ENCODE measurements at regions not wholly inside any gene's neighbourhood (a gene's known extent, or its start where the extent isn't known, plus 50 kb on each side); places are given as distances from the start of the nearest gene placed in this dataset.
A peak's percentile ranks its signal among the peaks of the same experiment; 100 is the strongest.
"Not testable (repeated sequence)": the region's sequence is repeated elsewhere in the genome, so short reads cannot be mapped to it uniquely, and the experiment has no call there.

DNA sequence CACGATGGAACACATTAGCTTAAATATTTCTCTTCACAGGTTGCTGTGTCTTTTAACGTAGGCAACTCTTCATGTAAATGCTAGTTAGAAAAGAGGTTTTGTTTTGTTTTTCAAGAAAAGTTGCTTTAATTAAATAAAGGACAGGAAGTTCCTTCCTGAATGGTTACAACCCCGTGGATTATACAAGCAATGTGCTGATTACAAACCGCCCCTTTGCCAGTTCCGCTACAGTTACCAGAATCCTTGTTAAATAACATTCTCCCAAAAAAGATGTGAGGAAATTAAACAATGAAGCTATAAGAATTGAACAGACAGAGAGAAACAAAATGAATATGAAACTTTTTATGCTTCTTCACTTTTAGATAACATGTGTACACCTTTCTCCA is 75.1 kb downstream of the LYZL2 start:
- no peaks in the 10 kb centered on the region for H3K79me1 ChIP-seq (ENCODE audit: low read length)
- peak overlapping the region; percentile 6 for H3K27ac ChIP-seq (ENCODE audit: low read depth, low read length)
- H4K8ac ChIP-seq (ENCODE audit: low read depth, low read length), result no peak overlapping the region
- H3K36me3 ChIP-seq (ENCODE audit: control insufficient read depth, insufficient read depth, low read length), result no peaks in the 10 kb centered on the region
- no peak overlapping the region for H3K4me2 ChIP-seq (ENCODE audit: low read length)
- H3K18ac ChIP-seq (ENCODE audit: low read length), result peak overlapping the region; percentile 69
- no peak overlapping the region for H4K5ac ChIP-seq (ENCODE audit: low read length)
- WGBS (ENCODE audit: extremely low coverage, insufficient coverage, low lambda C conversion rate), result no CpG with 5 or more reads among the region's 5 CpGs
- peak overlapping the region; percentile 29 for H2BK5ac ChIP-seq (ENCODE audit: low read length)
- H3K4me3 ChIP-seq (ENCODE audit: low read length), result no peak overlapping the region
- no peaks in the 10 kb centered on the region for H3K27me3 ChIP-seq (ENCODE audit: insufficient read depth, low read length, poor library complexity)
- DNase-seq, result no peak
- peak overlapping the region; percentile 1 for H2BK15ac ChIP-seq (replicated peaks; ENCODE audit: low read depth)
- H3K23ac ChIP-seq (ENCODE audit: low read length), result no peak overlapping the region
- no peak overlapping the region for H2AK5ac ChIP-seq (ENCODE audit: low read length)
- H2BK120ac ChIP-seq (ENCODE audit: low read depth, low read length), result no peak overlapping the region
- H3K4ac ChIP-seq (ENCODE audit: low read depth, low read length), result no peak overlapping the region
- peak overlapping the region; percentile 10 for H3K9ac ChIP-seq (ENCODE audit: low read length)
- peak overlapping the region; percentile 46 for H3K56ac ChIP-seq (ENCODE audit: low read length)
- no peaks in the 10 kb centered on the region for H3K79me2 ChIP-seq (ENCODE audit: control insufficient read depth, insufficient read depth, low read length)
- H3K4me1 ChIP-seq (ENCODE audit: control insufficient read depth, low read depth, low read length), result peaks cover 3% of the 10 kb centered on the region

DNA sequence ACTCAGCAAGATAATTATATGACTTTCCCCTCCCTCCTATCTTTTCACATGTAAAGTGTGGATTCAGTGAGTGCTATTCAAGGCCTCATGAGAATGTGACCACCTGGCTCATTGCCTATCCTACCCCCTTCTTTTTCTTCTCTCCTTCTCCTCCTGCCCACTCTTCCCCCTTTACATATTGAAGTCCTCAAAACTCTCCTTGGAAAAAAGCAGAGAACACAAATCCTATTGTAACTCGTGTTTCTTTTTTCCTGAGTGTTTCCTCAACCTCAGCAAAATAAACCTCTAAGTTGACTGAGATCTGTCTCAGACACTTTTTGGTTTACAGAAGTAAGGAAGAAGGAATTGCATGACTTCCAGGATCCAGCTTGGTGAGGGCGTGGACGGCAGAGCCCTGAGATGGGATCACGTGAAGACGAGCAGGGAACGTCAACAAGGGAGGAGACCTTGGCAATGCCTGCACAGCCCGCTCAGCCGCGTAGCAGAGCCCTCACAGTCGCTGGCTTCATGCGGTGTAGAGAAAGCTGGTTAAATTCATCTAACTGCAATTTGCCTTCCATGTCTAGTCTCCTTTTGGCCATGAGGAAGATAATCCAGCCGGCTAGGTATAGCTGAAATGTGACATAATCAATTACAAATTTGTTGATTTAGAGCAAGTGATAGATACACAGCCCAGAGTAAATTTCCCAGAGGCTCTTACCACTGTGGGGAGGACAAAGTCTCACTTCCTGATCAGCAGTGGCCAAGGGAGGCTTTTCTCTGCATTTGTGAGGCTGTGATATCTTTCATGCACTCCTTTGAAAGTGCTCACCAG is 75.7 kb downstream of the LYZL2 start:
- DNase-seq, result peak; percentile 91
- Histone ChIP-seq H3K4me1 (ENCODE audit: control insufficient read depth, low read depth, low read length) (peaks cover 3% of the 10 kb centered on the region), H3K9ac (ENCODE audit: low read length) (peak overlapping the region; percentile 10), H3K4ac (ENCODE audit: low read depth, low read length) (no peak overlapping the region), H2AK5ac (ENCODE audit: low read length) (no peak overlapping the region), H3K4me3 (ENCODE audit: low read length) (no peak overlapping the region), H3K79me2 (ENCODE audit: control insufficient read depth, insufficient read depth, low read length) (no peaks in the 10 kb centered on the region), H4K8ac (ENCODE audit: low read depth, low read length) (no peak overlapping the region), H3K27ac (ENCODE audit: low read depth, low read length) (peak overlapping the region; percentile 6), H3K79me1 (ENCODE audit: low read length) (no peaks in the 10 kb centered on the region), H2BK120ac (ENCODE audit: low read depth, low read length) (peak overlapping the region; percentile 29), H4K5ac (ENCODE audit: low read length) (no peak overlapping the region), H3K4me2 (ENCODE audit: low read length) (no peak overlapping the region), H3K56ac (ENCODE audit: low read length) (peak overlapping the region; percentile 46), H2BK5ac (ENCODE audit: low read length) (peak overlapping the region; percentile 29), H3K18ac (ENCODE audit: low read length) (peak overlapping the region; percentile 69), H3K27me3 (ENCODE audit: insufficient read depth, low read length, poor library complexity) (no peaks in the 10 kb centered on the region), H2BK15ac (replicated peaks; ENCODE audit: low read depth) (peak overlapping the region; percentile 1), H3K36me3 (ENCODE audit: control insufficient read depth, insufficient read depth, low read length) (no peaks in the 10 kb centered on the region), H3K23ac (ENCODE audit: low read length) (no peak overlapping the region)
- whole genome bisulfite sequencing (ENCODE audit: extremely low coverage, insufficient coverage, low lambda C conversion rate), result no CpG with 5 or more reads among the region's 12 CpGs

DNA sequence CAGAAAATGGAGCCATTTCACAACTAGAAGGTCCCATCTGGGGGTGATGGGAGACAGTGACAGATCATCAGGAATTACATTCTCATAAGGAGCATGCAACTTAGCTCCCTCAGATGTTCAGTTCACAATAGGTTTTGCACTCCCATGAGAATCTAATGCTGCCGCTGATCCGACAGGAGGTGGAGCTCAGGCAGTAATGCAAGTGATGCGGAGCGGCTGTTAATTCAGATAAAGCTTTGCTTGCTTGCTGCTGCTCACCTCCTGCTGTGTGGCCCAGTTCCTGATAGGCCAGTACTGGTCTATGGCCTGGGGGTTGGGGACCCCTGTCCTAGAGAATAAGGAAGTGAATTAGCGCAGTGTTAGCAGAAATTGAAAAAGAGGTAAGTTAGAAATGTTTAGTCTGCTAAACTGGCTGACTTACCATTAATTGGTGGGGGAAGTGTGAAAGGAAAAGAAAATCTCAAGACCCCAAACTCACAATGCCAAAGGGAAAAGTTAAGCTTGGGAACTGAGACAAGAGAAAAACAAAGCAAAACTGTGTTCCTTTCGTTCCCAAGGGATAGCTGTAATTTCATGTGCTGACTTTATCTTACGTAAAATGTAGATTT is 76.4 kb downstream of the LYZL2 start:
- H3K4me3 ChIP-seq (ENCODE audit: low read length), result no peak overlapping the region

DNA sequence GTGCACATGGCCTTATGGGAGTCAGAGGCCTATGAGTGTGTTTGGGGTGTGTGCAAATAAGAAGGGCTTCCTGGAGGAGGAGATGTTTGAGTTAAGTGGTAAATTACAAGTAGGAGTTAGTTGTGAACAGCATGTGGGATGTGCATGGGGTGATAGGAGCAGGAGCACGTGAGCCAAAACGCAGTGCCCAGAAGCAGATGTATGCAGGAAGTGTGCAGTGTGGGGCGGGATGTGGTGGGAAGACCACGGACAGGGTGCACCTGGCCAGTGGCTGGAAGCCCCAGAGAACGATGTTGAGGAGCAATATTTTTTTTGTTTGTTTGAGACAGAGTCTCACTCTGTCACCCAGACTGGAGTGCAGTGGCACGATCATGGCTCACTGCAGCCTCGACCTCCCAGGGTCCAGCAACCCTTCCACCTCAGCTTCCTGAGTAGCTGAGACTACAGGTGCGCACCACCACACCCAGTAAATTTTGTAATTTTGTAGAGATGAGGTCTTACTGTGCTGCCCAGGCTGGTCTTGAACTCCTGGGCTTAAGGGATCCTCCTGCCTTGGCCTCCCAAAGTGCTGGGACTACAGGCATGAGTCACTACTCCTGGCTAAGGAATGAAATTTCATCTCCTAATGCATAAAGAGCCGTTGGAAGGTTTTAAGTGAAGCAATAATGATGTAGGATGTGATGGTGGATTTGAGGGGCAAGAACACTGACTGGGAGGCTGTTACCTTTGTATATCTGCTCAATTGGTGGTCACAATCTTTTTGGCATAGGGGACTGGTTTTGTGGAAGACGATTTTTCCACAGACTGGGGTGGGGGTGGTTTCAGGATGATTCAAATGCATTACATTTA is 78.4 kb downstream of the LYZL2 start:
- H2BK5ac ChIP-seq (ENCODE audit: low read length), result no peak overlapping the region
- no peaks in the 10 kb centered on the region for H3K36me3 ChIP-seq (ENCODE audit: control insufficient read depth, insufficient read depth, low read length)
- no peak overlapping the region for H3K4me2 ChIP-seq (ENCODE audit: low read length)
- H2AK5ac ChIP-seq (ENCODE audit: low read length), result no peak overlapping the region
- H3K79me2 ChIP-seq (ENCODE audit: control insufficient read depth, insufficient read depth, low read length), result no peaks in the 10 kb centered on the region
- H3K18ac ChIP-seq (ENCODE audit: low read length), result no peak overlapping the region
- DNase-seq, result no peak
- no peaks in the 10 kb centered on the region for H3K79me1 ChIP-seq (ENCODE audit: low read length)
- no peak overlapping the region for H3K4ac ChIP-seq (ENCODE audit: low read depth, low read length)
- no peak overlapping the region for H3K9ac ChIP-seq (ENCODE audit: low read length)
- no peak overlapping the region for H4K5ac ChIP-seq (ENCODE audit: low read length)
- no CpG with 5 or more reads among the region's 10 CpGs for WGBS (ENCODE audit: extremely low coverage, insufficient coverage, low lambda C conversion rate)
- H3K27ac ChIP-seq (ENCODE audit: low read depth, low read length), result no peak overlapping the region
- no peaks in the 10 kb centered on the region for H3K27me3 ChIP-seq (ENCODE audit: insufficient read depth, low read length, poor library complexity)
- H2BK120ac ChIP-seq (ENCODE audit: low read depth, low read length), result no peak overlapping the region
- no peak overlapping the region for H3K23ac ChIP-seq (ENCODE audit: low read length)
- H3K56ac ChIP-seq (ENCODE audit: low read length), result no peak overlapping the region
- no peak overlapping the region for H2BK15ac ChIP-seq (replicated peaks; ENCODE audit: low read depth)
- peaks cover 3% of the 10 kb centered on the region for H3K4me1 ChIP-seq (ENCODE audit: control insufficient read depth, low read depth, low read length)
- H4K8ac ChIP-seq (ENCODE audit: low read depth, low read length), result no peak overlapping the region
- no peak overlapping the region for H3K4me3 ChIP-seq (ENCODE audit: low read length)

More for the DNA sequence above, 76.4 kb downstream of the LYZL2 start:
- Histone ChIP-seq H3K9ac (ENCODE audit: low read length) (peak overlapping the region; percentile 36), H4K5ac (ENCODE audit: low read length) (no peak overlapping the region), H3K27me3 (ENCODE audit: insufficient read depth, low read length, poor library complexity) (no peaks in the 10 kb centered on the region), H3K36me3 (ENCODE audit: control insufficient read depth, insufficient read depth, low read length) (no peaks in the 10 kb centered on the region), H3K23ac (ENCODE audit: low read length) (no peak overlapping the region), H3K79me2 (ENCODE audit: control insufficient read depth, insufficient read depth, low read length) (no peaks in the 10 kb centered on the region), H2BK120ac (ENCODE audit: low read depth, low read length) (peak overlapping the region; percentile 73), H2BK5ac (ENCODE audit: low read length) (peak overlapping the region; percentile 52), H3K27ac (ENCODE audit: low read depth, low read length) (peak overlapping the region; percentile 6), H2AK5ac (ENCODE audit: low read length) (no peak overlapping the region), H3K18ac (ENCODE audit: low read length) (no peak overlapping the region), H3K4ac (ENCODE audit: low read depth, low read length) (no peak overlapping the region), H4K8ac (ENCODE audit: low read depth, low read length) (no peak overlapping the region), H3K79me1 (ENCODE audit: low read length) (no peaks in the 10 kb centered on the region), H3K56ac (ENCODE audit: low read length) (peak overlapping the region; percentile 56), H3K4me2 (ENCODE audit: low read length) (peak overlapping the region; percentile 3), H2BK15ac (replicated peaks; ENCODE audit: low read depth) (peak overlapping the region; percentile 85), H3K4me1 (ENCODE audit: control insufficient read depth, low read depth, low read length) (peaks cover 3% of the 10 kb centered on the region)
- no CpG with 5 or more reads among the region's 7 CpGs for WGBS (ENCODE audit: extremely low coverage, insufficient coverage, low lambda C conversion rate)
- DNase-seq, result peak; percentile 91

DNA sequence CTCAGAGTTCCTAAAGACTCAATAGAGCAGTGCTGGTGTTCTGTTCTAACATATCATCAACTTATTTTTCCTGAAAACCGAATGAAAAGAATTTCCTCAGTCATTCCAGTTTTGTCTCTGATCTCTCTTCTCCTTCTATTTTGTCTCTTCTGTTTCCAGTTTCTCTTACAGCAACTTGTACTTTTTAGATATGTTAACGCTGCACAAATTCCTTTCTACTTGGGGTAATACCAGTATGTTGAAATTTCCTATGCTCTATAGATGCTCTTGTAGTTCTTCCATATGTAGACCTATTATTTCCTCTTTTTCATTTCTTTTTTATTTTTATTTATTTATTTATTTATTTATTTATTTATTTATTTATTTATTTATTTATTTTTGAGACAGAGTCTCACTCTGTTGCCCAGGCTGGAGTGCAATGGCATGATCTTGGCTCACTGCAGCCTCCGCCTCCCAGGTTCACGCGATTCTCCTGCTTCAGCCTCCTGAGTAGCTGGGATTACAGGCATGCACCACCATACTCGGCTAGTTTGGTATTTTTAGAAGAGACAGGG is 80.3 kb downstream of the LYZL2 start:
- WGBS (ENCODE audit: extremely low coverage, insufficient coverage, low lambda C conversion rate), result no CpG with 5 or more reads among the region's 6 CpGs
- not testable (repeated sequence) for H3K79me1 ChIP-seq (ENCODE audit: low read length); H3K27me3 ChIP-seq (ENCODE audit: insufficient read depth, low read length, poor library complexity)

More for the DNA sequence above, 80.3 kb downstream of the LYZL2 start:
- not testable (repeated sequence) for H3K18ac ChIP-seq (ENCODE audit: low read length); H3K4ac ChIP-seq (ENCODE audit: low read depth, low read length); H3K23ac ChIP-seq (ENCODE audit: low read length); H3K9ac ChIP-seq (ENCODE audit: low read length); H3K56ac ChIP-seq (ENCODE audit: low read length); DNase-seq; H3K79me2 ChIP-seq (ENCODE audit: control insufficient read depth, insufficient read depth, low read length); H2BK120ac ChIP-seq (ENCODE audit: low read depth, low read length); H2BK15ac ChIP-seq (replicated peaks; ENCODE audit: low read depth); H4K5ac ChIP-seq (ENCODE audit: low read length); H3K27ac ChIP-seq (ENCODE audit: low read depth, low read length); H4K8ac ChIP-seq (ENCODE audit: low read depth, low read length); H2AK5ac ChIP-seq (ENCODE audit: low read length); H2BK5ac ChIP-seq (ENCODE audit: low read length); H3K36me3 ChIP-seq (ENCODE audit: control insufficient read depth, insufficient read depth, low read length); H3K4me3 ChIP-seq (ENCODE audit: low read length); H3K4me2 ChIP-seq (ENCODE audit: low read length); H3K4me1 ChIP-seq (ENCODE audit: control insufficient read depth, low read depth, low read length)

All from mesendoderm (in vitro differentiated cells).